ENCODE measurements at regions not wholly inside any gene's neighbourhood (a gene's known extent, or its start where the extent isn't known, plus 50 kb on each side); places are given as distances from the start of the nearest gene placed in this dataset.
"Not testable (repeated sequence)": the region's sequence is repeated elsewhere in the genome, so short reads cannot be mapped to it uniquely, and the experiment has no call there.

DNA sequence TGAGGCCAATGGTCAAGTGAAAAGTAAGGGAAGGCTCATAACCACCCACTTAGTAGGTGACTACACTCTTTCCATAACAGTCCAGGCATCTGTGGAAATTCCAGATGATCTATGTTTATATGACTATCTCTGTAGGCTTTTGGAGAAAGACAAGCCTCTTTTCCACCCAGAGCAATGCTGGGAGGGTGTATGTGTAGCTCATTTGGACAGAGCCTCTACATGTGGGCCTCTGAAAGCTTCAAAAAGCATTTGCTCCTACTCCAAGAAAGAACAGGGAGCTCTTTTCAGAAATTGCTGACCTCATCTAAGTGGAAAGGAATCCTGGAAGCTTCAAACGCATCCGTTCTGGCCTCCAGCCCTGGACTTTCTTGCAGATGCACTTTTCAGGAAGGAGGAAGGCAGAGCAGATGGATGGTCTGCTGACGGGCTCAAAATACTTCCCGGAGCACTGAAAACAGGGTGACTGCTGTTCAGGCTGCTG, 308.7 kb downstream of the LRATD1 start:
- DNase-seq (ENCODE audit: low read depth, low spot score) = no peak
- no peak overlapping the region for H3K4me3 ChIP-seq (ENCODE audit: low read length)

DNA sequence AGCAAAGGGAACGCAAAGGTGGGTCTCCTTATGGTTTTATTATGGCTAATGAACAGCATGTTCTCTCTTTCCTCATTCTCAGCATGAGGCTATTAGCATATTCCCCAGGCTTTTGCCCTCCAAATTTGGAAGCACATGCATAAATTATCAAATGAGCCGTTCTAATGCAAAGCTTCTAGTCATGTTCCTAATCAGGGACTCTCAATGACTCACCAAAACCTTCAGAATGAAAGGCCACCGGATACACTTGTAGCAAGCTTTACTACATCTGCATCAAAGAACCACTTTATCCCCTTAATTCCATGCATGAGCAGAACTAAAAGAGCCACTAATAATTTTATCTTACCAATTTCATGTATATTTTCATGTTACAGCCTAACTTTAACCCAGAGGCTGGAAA, 310.5 kb downstream of the LRATD1 start:
- DNase-seq (ENCODE audit: low read depth, low spot score) = no peak
- H3K4me3 ChIP-seq (ENCODE audit: low read length) = no peak overlapping the region

- no peak for DNase-seq (ENCODE audit: low read depth, low spot score)
- no peak overlapping the region for H3K4me3 ChIP-seq (ENCODE audit: low read length)
Measured at GRCh38 chr2:14944562-14945346, 312.2 kb downstream of the LRATD1 start.

DNA sequence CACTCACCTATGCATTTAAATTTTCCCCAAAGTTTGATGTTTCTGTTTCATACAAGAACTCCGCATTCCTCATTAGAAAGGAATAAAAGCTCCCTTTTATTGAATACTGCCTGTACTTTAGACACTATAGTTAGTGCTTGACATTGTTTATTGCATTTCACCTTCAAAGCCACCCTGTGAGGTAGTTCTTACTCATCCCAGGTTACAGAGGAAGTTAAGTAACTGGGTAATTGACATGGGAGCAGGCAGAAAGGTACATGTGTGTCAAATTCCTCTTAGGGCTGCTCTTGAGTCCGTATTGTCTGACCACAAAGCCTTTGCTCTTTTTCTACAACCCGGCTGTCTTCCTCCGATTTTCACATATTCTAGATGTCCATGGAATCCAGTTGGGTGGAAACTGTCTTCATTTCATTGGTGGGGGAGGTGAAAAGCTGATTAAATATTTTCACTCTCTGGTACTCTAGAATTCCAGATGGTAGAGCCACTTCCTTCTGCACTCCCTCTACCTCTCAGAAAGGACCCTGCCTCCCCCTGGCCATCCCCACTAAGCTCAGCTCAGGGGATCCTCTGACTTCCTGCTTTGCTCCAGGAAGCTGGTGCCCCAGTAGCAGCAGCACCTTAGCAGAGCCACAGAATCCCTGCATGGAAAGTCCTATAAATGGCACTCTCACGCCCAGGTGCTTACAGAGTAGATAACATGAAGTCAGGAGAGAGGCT, 319.2 kb downstream of the LRATD1 start:
- H3K4me3 ChIP-seq (ENCODE audit: low read length) = no peak overlapping the region
- no peak for DNase-seq (ENCODE audit: low read depth, low spot score)

DNA sequence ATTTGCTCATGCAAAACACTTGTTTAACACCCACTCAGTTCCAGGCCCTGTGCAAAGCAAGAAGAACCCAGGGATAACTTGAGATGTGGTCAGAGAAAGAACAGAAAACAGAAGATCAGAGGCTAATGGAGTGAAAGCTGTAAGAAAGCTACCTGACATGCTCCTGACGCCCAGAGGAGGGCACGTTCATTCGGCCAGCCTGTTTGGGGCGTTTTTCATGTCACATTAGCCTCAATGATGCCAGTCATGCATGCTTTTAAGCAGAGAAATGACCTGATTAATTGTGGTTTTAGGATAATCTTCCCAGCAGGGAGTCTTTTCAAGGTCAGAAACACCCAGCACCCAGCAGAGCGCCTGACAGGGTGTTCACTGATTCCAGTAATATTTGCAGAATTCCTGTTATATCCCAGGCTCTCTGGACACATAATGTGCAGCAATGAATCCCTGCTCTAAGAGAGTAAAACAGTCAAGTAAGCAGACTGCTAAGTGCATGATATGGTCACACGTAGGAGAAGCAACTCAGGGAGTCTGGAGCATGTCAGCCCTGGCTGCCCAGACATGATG, 320.0 kb downstream of the LRATD1 start:
- no peak for DNase-seq (ENCODE audit: low read depth, low spot score)
- no peak overlapping the region for H3K4me3 ChIP-seq (ENCODE audit: low read length)

DNA sequence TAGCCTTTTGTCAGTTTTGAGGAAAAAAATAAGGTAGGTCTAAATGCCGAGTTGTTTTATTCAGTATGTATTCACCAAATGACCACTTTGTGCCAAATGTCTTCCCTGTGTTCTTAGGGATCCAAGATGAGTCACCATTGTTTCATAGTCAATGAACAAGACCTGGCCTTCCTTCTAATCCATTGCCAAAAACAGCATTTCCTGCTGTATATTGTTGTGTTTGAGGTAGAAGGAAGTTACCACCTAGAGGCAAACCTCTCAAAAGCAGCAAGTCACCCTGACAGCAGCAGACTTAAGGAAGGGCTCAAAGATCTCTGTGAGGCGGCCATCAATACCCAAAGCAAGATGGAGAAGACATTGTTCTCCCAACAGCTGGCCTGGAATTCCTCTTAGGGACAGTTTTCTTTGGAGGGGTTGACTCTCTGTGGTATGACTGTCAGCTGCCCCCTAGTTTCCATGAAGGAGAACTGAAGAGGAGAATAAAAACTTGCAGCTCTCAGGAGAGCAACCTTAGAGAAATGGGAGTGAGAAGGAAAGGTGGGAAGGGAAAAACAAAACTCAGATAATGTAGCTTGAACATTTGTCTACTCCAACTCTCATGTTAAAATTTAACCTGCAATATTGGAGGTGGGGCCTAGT, 328.3 kb downstream of the LRATD1 start:
- no peak for DNase-seq (ENCODE audit: low read depth, low spot score)
- no peak overlapping the region for H3K4me3 ChIP-seq (ENCODE audit: low read length)

DNA sequence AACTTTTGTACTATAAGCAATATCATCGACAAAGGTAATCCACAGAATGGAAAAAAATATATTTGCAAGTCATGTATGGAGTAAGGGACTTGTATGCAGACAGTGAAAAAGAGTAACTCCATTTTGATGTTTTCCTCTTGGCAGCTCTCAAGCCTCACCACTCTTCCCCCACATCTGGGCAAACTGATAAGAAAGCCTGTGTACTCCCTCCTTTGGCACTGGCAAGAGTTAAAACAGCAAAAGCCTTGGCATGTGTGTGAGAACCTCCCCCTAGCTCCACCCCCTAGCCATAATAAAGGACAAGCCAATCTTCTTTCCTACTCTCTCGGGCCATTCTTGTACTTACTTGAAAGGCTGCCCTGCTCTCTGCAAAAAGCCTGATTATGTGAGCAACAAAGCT, 335.2 kb downstream of the LRATD1 start:
- no peak overlapping the region for H3K4me3 ChIP-seq (ENCODE audit: low read length)
- DNase-seq (ENCODE audit: low read depth, low spot score) = peak; percentile 58

- no peak overlapping the region for H3K4me3 ChIP-seq (ENCODE audit: low read length)
- no peak for DNase-seq (ENCODE audit: low read depth, low spot score)
Measured at GRCh38 chr2:14975381-14975780, 342.9 kb downstream of the LRATD1 start.

DNA sequence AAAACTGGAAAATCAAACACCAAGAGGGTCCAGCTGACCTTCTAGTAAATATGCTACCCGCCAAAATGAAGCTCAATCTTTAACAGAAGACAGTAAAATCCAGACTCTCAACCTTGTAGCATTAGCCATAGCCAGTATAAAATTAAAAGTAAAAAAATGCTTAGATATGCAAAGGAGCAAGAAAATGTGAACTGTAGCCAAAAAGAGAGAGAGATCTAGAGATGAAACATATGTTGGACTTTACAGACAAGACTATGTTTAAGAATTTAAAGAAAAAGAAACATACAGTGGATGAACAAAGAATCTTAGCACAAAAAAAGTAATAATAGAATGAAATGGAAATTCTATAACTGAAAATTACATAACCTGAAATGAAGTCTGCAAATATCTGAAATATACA, 344.5 kb downstream of the LRATD1 start:
- no peak for DNase-seq (ENCODE audit: low read depth, low spot score)

GRCh38 chr2:14978845-14979244, 346.3 kb downstream of the LRATD1 start:
- no peak for DNase-seq (ENCODE audit: low read depth, low spot score)
- no peak overlapping the region for H3K4me3 ChIP-seq (ENCODE audit: low read length)

More for the DNA sequence above, 344.5 kb downstream of the LRATD1 start:
- no peak overlapping the region for H3K4me3 ChIP-seq (ENCODE audit: low read length)

DNA sequence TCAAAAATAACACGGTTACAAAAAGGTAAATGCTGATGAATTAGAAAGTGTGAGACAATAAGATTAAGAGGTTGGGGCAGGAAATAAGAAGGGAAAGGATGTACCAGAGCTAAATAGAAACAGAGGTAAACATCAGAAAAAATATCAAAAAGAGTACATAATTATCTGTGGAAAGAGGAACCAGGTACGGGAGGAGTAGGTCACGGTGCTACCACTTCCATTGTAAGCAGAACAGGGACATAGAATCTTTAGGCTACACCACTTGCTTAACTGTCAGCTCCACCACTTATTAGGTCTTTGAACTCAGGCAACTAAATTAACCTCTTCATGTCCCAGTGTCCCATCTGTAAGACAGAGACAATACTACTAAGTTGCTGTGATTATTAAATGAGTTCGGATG, 350.3 kb downstream of the LRATD1 start:
- no peak for DNase-seq (ENCODE audit: low read depth, low spot score)
- no peak overlapping the region for H3K4me3 ChIP-seq (ENCODE audit: low read length)

GRCh38 chr2:14988600-14988999, 356.1 kb downstream of the LRATD1 start:
- no peak for DNase-seq (ENCODE audit: low read depth, low spot score)
- no peak overlapping the region for H3K4me3 ChIP-seq (ENCODE audit: low read length)

- no peak for DNase-seq (ENCODE audit: low read depth, low spot score)
- H3K4me3 ChIP-seq (ENCODE audit: low read length) = no peak overlapping the region
Measured at GRCh38 chr2:14991723-14992122, 359.2 kb downstream of the LRATD1 start.

DNA sequence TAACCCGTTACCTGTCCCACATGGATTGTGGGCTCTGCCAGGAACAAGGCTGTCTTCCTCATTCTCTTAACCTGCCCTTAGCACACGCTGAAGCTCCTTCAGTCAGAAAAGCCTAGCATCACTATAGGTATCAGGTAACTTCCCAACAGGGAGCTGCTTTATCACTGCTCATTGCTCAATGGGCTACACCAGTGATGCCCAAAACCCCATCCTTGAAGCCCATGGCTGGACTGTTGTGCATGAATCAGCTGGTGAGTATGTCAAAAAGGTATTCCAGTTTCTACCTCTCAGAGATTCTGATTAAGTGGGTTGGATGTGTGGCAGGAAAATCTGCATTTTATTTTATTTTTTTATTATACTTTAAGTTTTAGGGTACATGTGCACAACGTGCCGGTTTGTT, 362.2 kb downstream of the LRATD1 start:
- no peak for DNase-seq (ENCODE audit: low read depth, low spot score)
- no peak overlapping the region for H3K4me3 ChIP-seq (ENCODE audit: low read length)

- no peak for DNase-seq (ENCODE audit: low read depth, low spot score)
- no peak overlapping the region for H3K4me3 ChIP-seq (ENCODE audit: low read length)
Measured at GRCh38 chr2:14996351-14997014, 364.0 kb downstream of the LRATD1 start.

- DNase-seq (ENCODE audit: low read depth, low spot score) = no peak
Measured at GRCh38 chr2:14998546-14998945, 366.0 kb downstream of the LRATD1 start.

GRCh38 chr2:14999114-14999661, 366.7 kb downstream of the LRATD1 start:
- DNase-seq (ENCODE audit: low read depth, low spot score) = no peak
- H3K4me3 ChIP-seq (ENCODE audit: low read length) = no peak overlapping the region

More at GRCh38 chr2:14998546-14998945, 366.0 kb downstream of the LRATD1 start:
- no peak overlapping the region for H3K4me3 ChIP-seq (ENCODE audit: low read length)

GRCh38 chr2:15002519-15002918, 370.0 kb downstream of the LRATD1 start:
- DNase-seq (ENCODE audit: low read depth, low spot score); H3K4me3 ChIP-seq (ENCODE audit: low read length): not testable (repeated sequence)

- DNase-seq (ENCODE audit: low read depth, low spot score) = peak; percentile 47
- H3K4me3 ChIP-seq (ENCODE audit: low read length) = no peak overlapping the region
Measured at GRCh38 chr2:15006667-15007066, 374.1 kb downstream of the LRATD1 start.
